HG03342 (cell line): ENCODE measurements at regions not wholly inside any gene's neighbourhood (a gene's known extent, or its start where the extent isn't known, plus 50 kb on each side); places are given as distances from the start of the nearest gene placed in this dataset.

Experiments
- ATAC-seq: cut with Tn5 transposase; IDR thresholded peaks from one replicate; pipeline ENCODE4 v1.9.1; 2021; ENCODE audit warnings: mild to moderate bottlenecking, moderate library complexity; ENCODE audit not compliant: unreplicated experiment

DNA sequence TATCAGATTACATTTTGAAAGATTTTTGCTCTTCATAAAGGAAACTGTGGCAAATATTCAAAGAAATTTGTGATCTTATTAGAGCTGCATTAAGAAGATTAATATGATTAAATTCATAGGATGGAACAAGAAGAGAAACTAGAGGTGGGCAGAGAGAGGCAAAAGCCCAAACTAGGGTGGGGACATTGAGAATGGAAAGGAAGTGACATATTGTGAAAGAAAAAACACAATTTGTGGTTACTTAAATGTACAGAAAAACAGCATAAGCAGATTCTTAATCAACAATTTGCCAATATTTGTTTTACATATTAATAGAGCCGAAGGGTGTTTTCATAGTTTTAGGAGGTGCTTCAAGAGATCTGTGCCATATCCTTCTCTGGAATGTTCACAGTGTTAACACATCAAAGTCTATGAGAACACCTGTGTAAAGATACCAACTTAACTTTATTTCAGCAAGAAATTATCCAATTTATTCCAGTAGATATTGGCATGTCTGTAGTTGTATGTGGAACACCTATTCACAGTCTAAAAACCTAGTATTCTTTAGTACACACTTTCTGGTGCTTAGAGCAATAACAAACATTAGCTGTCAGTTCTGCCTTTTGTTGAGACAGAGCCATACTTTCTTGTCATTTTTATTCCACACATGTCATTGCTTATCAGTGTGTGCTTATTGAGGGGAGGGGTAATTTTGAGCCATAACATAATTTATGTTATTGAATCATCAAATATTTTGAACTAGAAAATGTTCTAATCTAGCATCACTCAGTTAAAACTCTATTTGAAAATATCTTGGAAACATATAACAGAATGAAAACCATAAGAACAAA is 401.5 kb downstream of the PTPRC start:
- no peak for ATAC-seq

DNA sequence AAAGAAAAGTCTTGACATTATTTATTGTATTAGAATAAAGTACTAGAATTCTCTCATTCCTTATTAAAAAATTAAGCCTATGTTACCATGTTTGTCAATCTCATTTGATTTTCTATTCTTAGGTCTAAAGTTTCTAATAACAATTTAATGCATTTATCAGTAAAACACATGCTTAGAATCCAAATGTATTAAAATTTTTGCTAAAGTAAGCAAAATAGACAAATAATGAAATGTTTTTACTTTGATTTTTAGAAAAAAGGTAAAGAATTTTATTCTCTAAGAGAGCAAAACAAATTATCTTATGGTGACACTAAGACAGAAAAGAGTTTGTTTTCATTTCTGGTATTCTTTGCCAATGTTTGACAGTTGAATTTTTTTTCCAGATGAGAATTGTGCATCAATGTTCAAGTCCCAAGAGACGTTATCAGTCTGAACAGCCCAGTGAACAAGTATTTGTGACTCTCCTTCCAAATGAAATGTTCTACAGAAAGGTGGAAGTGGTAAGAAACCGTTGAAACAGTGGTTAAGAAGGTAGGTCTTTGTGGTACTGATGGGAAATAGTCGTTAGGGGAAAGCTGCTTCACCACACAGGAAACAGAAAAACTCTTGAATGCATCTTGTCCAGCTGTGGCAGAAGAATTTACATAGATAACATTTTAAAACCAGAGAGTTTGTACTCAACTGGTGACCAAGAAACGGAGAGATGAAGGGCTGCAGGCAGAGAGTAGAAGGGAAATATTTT is 402.5 kb downstream of the PTPRC start:
- peak; percentile 98 for ATAC-seq

DNA sequence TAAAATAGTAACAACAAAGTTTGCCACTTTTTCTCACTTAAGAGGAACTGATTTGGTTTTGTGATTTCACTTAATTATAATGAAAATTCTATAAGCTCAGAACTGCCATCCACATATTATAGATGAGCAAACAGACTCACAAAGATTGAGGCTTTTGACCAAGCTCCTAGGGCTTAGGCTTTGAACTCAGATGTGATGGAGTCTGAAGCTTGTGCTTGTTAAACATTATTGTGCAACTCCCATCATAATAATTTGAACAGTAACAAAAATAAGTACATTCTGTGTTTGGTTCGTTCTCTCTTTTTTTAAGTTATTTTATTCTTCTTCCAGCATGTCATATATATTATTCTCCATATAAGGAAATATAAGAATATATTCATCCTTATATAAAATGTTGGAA is 403.4 kb downstream of the PTPRC start:
- no peak for ATAC-seq

DNA sequence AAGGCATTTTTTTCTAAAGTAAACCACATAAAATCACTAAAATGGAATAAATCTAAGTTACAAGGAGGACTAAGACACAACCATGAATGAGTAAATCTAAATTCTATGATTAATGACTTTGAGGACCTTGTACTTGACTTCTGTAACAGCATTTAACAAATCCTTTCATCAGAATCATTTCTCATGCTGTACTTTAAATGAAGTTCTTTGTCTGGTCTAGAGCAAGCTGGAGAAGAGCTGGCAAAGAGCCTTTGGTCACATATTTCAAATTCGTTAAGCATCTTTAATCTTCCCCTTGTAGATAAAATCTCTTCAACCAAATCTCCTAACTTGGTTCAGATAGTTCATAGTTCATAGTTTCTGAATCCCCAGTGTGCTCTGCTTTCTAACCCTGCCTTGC is 405.4 kb downstream of the PTPRC start:
- ATAC-seq, result no peak

DNA sequence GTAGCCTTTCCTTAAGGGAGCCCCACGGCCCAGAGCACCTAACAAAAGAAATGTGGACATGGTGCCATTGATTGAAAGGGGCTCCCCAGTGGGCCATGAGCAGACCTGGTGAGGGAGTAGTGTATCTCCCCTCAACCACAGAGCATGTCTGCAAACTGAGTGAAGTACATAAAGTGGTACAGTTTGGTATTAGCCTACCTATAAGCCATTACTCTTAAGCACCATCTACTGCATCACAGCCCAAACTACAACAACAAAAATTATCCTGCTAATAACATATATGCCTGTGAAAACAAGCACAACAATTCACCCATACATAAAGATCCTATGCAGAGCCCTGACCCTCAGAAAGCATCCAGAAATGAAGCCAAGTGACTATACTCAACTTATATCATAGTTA is 407.8 kb downstream of the PTPRC start:
- ATAC-seq, result no peak

DNA sequence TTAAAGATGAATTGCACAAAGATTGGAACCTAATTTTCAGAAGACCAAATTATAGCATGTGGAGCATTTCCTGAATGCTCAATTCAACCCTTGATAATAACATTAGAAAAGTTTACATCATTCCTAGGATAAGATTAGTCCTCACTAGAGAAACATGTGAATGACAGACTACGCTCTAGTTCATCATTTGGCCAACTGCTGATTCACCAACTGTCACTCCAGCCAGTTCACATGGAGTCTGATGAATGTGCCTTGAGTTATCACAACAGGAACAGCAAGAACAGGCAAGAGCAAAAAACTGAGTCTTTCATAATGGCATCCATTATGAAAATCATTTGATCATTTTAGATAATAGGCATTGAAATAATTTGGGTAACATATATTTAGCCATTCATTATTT is 415.9 kb downstream of the PTPRC start:
- ATAC-seq, result no peak

DNA sequence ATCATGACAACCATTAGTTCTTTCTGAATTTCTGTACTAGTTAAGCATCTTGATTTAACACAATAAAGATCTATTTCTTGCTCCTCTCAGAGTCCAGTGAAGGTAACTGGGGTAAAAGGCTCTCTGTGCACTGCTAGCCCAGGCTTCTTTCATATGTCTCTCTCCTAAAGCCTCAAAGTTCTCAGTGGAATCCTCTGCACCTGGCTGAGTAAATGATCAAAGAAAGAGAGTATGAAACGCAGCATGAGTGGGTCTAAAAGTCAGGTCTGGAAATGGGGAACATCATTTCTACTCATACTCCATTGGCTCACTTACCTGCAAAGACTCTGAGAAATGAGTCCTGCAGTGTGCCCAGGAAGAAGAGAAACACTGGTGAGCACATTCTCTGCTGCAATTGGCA is 418.5 kb downstream of the PTPRC start:
- no peak for ATAC-seq

DNA sequence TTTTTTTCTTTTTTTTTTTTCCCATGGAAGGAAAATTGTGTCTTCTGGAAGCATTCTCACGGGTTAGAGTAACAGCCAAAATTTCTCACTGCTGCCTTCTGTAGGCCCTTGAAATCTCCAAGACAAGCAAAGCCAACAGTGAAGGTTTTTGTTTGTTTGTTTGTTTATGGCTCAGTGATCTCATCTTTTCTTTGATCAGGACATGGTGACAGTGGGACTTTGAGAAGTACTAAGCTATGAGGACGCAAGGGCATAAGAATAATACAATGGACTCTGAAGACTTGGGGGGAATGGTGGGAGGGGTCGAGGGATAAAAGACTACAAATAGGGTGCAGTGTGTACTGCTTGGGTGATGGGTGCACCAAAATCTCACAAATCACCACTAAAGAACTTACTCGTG is 419.4 kb downstream of the PTPRC start:
- no peak for ATAC-seq

DNA sequence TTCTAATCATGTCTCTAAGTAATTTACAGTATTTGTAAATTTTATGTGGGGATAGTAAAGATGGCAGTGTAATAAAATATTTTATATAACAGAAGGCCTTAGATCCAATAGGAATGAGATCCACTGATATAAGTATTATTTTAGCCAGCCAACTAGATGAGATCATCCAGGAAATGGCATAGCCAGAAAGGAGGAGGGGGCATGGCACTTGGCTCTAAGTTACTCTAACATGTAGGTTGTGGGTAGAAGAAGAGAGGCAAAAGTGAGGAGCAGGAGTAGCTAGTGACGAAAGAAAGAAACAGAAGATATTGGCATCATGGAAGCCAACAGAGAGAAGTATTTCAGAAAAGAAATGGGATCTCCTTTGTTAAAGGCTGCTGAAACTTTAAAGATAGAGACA is 426.1 kb downstream of the PTPRC start:
- ATAC-seq, result no peak

DNA sequence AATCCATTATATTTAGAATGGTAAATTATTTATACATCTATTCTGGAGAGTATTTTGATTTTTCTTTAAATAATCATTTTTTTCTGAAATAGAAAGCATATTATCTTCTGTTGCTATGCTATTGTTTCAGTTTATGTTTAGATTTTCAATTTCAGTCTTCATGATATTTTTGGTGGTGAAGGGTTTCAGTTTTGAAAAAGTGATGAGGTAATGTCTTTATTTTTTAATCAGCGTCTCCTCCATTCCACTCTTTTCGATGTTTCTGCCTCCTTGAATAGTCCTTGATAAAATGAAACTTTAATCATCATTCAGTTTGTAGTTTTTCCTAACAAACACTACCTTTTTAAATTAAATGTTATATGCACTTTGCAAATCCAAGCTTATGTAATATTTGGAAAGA is 428.6 kb downstream of the PTPRC start:
- peak; percentile 94 for ATAC-seq

DNA sequence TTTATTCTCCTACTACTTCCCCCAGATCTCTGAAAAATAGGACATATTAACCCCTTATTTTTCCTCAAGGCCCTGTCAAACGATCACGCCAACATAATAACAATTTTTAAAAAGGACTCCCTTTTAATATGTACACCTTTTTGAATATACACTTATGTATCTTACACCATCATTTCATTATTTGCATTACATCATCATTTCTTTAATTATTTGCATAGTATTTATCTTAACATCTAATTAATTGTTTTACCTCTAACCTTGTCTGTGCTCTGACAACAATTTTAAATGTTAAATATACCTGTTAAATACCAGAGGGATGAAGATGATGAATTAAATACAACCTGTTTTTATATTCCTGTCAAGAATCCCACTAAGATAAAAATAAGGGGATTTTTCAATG is 432.2 kb downstream of the PTPRC start:
- ATAC-seq, result no peak

DNA sequence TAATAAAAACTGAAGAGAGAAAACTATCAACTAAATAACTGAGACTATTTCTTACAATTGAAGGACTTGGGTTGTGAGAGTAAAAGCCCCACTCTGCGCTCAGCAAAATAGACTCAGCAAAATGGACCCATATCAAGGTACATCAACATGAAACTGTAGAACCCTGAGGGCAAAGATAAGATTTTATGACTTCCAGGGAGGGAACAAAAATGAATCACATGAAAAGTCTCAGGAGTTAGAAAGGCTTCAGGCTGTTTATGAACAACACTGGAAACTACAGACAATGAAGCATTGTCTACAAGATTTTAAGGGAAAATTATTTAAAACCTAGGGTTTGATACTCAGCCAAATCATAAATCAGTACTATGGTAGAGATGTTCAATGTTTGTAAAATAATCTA is 434.3 kb downstream of the PTPRC start:
- no peak for ATAC-seq

DNA sequence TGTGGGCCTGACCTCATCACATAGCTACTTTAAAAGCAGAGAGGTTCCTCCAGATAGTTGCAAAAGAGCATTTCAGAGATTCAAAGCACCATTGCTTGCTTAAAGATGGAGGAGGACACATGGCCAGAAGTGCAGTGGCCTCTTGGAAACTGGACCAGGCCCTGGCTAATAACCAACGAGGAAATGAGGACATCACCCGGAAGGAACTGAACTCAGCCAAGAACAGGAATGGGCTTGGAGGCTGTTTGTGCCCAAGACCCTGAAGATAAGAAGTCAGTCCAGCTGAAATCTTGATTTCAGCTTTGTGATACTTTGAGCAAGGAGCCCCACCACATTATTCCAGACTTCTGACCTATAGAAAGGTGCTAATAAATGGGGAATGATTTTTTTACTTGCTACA is 437.0 kb downstream of the PTPRC start:
- ATAC-seq, result no peak

DNA sequence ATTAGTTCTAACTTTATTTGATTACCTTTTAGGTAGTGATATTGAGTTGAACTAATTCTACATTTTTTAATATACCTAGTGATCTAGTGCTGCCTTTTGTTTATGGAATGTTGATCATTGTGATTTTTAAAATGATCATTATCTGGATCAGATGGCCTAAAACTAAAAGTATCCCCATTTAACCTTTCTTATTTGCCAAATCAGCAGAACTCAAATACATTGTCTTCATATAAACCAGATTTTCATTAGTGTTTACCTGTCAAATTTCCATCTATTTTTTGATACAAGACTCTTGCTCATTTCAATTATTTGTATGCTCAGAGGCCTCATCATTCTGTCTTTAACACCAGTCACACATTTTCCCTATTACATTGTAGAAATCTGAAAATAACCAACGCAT is 441.2 kb downstream of the PTPRC start:
- ATAC-seq, result no peak

DNA sequence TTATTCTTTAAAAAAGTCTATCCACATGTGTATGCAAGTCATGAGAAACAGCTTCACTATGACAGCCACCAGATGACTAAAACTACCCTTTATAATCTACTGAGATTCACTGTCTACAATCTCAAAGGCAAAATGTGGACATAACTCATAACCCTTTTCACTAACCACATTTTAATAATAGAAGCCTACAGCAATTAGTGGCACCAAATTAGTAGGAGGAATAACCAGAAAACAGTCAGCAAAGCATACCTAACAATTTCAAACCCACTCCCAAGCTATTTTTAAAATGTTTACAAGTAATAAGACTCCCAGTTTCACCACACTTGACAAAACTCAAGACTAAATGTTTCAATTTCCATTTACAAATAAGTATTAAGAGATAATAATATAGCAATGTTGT is 442.9 kb downstream of the PTPRC start:
- peak; percentile 63 for ATAC-seq

DNA sequence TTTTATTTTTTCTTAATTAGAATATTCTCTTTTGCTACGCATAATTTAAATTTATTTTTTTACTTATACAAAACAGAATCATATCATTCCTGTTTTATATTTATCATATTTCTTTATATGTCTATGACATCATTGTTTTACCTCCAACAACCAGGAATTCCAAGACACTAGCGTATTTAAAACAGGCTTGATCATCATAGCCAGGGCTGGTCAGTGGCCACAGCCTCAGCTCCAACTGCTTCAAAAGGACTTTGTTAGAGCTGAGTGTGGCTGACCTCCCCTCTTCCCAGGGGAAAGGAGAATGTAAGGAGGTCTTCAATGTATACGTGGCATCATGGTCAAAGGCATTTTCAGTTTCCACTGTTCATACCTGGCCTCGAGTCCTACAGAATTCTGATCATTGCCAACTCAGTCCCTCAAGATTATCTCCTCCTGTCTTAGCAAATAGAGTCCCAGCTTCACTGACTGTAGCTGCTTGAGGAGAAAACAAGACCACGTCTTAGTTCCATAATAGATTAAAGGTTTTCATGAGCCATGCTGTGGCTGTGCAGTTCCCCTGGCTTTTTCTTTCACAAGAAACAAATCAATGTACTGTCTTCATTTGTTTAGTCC is 444.0 kb downstream of the PTPRC start:
- no peak for ATAC-seq

DNA sequence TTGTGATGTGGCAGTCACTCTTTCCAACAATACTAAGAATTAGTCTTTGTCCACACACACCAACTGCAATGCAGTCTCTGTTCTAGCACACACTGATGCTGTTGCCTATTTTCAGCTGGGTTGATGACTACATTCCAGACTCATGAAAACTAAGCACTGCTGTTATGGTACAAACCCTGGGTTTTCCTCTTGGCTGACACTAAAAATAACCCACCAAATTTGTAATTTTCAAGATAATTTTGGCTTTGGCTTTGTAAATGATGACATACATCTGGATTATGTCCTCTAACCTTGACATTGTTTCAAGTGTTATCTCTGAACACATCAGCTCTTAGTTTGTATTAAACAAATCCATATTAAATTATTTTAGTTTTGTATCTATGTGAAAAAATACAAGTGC is 444.8 kb downstream of the PTPRC start:
- no peak for ATAC-seq

DNA sequence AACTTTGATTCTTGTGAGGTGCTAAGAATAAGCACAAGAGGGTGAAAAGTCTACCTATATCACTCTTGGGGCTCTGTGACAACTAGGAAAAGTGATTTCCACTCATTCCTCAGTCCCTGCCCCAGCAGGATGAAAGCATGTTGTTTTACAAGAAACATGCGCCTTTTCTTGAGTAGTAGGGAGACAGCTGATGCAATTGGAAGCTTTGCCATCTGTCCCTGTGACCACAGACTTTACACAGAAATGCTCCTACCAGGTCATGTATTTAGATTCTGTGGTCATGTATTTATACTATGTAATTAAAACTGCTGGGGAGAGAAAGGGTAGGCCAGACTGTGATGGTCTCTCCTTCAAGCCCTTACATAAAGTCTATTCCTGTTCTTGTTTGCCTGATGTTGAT is 445.5 kb downstream of the PTPRC start:
- ATAC-seq, result no peak

DNA sequence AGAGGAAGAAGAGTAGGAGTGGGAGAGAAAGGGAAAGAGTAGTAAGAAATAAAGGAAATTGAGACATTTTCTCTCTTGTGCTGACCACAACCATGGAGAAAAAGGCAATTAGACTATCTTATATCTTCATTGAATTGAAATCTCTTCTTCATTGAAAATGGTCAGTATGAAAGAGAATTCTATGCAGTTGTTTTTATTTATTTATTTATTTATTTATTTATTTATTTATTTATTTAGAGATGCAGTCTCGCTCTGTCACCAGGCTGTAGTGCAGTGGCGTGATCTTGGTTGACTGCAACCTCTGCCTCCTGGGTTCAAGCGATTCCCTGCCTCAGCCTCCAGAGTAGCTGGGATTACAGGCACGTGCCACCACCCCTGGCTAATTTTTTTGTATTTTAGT is 447.1 kb downstream of the PTPRC start:
- no peak for ATAC-seq

DNA sequence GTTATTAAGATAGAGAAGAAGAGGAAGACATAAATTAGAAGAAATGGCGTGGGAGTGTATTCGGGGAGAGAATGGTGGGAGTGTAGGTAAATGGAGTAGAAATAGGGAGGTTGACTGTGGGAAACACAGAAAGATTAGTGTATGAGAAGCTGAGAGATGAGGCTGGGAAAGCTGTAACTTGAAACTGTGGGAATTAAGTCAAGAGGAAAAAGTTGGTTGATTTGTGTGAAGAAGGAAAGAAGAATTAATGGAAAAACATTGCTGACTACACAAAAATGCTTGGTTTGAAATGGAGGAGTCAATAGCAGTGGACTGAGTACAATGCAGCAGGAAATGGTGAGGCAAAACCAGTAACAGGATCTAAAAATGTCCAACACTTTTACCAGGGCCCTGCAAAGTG is 448.3 kb downstream of the PTPRC start:
- no peak for ATAC-seq

DNA sequence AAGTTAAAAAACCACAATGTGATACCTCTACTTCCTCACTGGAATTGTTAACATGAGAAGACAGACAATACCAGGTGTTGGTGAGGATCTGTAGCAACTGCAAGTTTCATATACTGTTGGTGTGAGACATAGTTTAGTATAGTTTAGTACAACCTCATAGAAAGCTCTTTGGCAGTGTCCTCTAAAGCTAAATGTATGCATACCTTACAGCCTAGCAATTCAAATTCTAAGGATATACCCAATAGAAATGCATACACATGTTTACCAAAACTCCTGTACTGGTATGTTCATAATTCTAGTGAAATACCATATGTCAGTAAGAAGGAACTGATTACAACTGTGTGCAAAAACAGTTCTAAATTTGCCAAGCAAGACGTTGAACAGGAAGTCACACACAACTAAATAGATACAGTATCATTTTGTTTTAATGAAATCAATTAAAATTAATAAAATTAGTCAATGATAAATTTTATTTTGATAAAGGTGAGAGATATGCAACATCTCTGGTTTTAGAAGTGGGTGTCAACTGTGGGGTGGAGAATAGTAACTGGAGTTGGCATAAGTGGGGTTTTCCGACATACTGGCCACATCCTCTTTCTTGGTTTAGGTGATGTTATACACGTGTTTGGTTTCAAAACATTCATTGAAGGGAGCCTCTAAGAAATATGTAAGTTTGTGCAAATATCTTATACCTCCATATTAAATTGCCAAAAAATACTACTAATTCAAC is 450.7 kb downstream of the PTPRC start:
- peak; percentile 93 for ATAC-seq
